AG08395 (cell line): ENCODE measurements at regions not wholly inside any gene's neighbourhood (a gene's known extent, or its start where the extent isn't known, plus 50 kb on each side); places are given as distances from the start of the nearest gene placed in this dataset.

ENCODE experiments used
- DNase-seq: peaks from one replicate; pipeline ENCODE4 v3.0.0; 2012; ENCODE audit warnings: mixed read lengths, low spot score

- DNase-seq: no peak
These were observed 215.0 kb upstream of the MARCKS start for GRCh38 chr6:113642001-113642713.

GRCh38 chr6:113642714-113643406, 214.3 kb upstream of the MARCKS start:
- DNase-seq: no peak

GRCh38 chr6:113643407-113643770, 213.8 kb upstream of the MARCKS start:
- DNase-seq: no peak

- peak; percentile 89 for DNase-seq
These were observed 212.1 kb upstream of the MARCKS start for GRCh38 chr6:113644861-113645575.

GRCh38 chr6:113645576-113645970, 211.6 kb upstream of the MARCKS start:
- peak; percentile 80 for DNase-seq

- DNase-seq: no peak
These were observed 211.2 kb upstream of the MARCKS start for GRCh38 chr6:113645986-113646385.

- DNase-seq: no peak
These were observed 210.4 kb upstream of the MARCKS start for GRCh38 chr6:113646701-113647100.

GRCh38 chr6:113647143-113647889, 209.8 kb upstream of the MARCKS start:
- no peak for DNase-seq

GRCh38 chr6:113648698-113649097, 208.4 kb upstream of the MARCKS start:
- DNase-seq: no peak

GRCh38 chr6:113649276-113649675, 207.9 kb upstream of the MARCKS start:
- no peak for DNase-seq

- DNase-seq: no peak
These were observed 207.1 kb upstream of the MARCKS start for GRCh38 chr6:113649880-113650609.

- no peak for DNase-seq
These were observed 206.6 kb upstream of the MARCKS start for GRCh38 chr6:113650610-113650979.

GRCh38 chr6:113651120-113651519, 206.0 kb upstream of the MARCKS start:
- no peak for DNase-seq

- DNase-seq: no peak
These were observed 205.2 kb upstream of the MARCKS start for GRCh38 chr6:113651920-113652319.

- no peak for DNase-seq
These were observed 203.9 kb upstream of the MARCKS start for GRCh38 chr6:113653275-113653674.

GRCh38 chr6:113654396-113654795, 202.7 kb upstream of the MARCKS start:
- peak; percentile 47 for DNase-seq

- no peak for DNase-seq
These were observed 201.4 kb upstream of the MARCKS start for GRCh38 chr6:113655761-113656160.

- DNase-seq: no peak
These were observed 197.3 kb upstream of the MARCKS start for GRCh38 chr6:113659762-113660404.

- no peak for DNase-seq
These were observed 196.3 kb upstream of the MARCKS start for GRCh38 chr6:113660819-113661218.

- DNase-seq: no peak
These were observed 195.0 kb upstream of the MARCKS start for GRCh38 chr6:113662093-113662665.
